Activated CD4-positive, alpha-beta T cell treated with anti-CD3 and anti-CD28 coated beads, Interleukin-2, amount 10 ng/mL, durations not matched to agents 24 days and 14 days (primary cell): ENCODE measurements at regions not wholly inside any gene's neighbourhood (a gene's known extent, or its start where the extent isn't known, plus 50 kb on each side); places are given as distances from the start of the nearest gene placed in this dataset.
A peak's percentile ranks its signal among the peaks of the same experiment; 100 is the strongest.

Source experiments
- DNase-seq: peaks from one replicate; pipeline ENCODE4 v3.0.0; 2022
- H3K27ac Mint-ChIP-seq: one replicate; pipeline ENCODE4 v1.8.0; 2022; ENCODE audit warnings: mild to moderate bottlenecking, mixed read lengths
- H3K27me3 Mint-ChIP-seq: one replicate; pipeline ENCODE4 v1.8.0; 2022; ENCODE audit warnings: mixed read lengths
- H3K36me3 Mint-ChIP-seq: one replicate; pipeline ENCODE4 v1.8.0; 2022; ENCODE audit warnings: low read depth, mild to moderate bottlenecking, mixed read lengths
- H3K4me1 Mint-ChIP-seq: one replicate; pipeline ENCODE4 v1.8.0; 2021; ENCODE audit warnings: mixed read lengths
- H3K4me3 Mint-ChIP-seq: one replicate; pipeline ENCODE4 v1.8.0; 2022; ENCODE audit warnings: mild to moderate bottlenecking, moderate library complexity, mixed read lengths
- H3K9me3 Mint-ChIP-seq: one replicate; pipeline ENCODE4 v1.8.0; 2021; ENCODE audit warnings: mixed read lengths
- intact Hi-C: fragments of 100-400 bp; cut with micrococcal nuclease; formaldehyde crosslinking; loops from one replicate; pipeline ENCODE4 v1.15.1; 2023

DNA sequence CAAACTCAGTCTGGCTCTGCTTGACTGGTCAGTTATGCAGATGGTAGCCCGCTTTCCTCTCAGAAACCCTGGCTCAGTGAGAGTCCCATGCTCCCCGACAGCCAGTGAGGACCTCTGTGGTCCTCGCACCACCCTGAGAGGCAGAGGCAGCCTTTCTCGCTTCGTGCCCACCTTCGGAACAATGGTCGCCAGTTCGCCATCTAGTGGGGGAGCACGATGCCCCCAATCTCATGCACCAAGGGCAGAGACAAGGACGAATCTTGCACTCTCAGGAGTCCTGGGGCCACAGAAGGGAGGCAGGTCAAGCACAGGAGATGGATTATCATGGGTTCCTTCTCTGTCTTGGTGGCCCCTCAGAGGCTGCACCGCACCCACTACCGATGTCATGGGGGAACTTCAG, 75.2 kb downstream of the RHCG start:
- no peaks in the 10 kb centered on the region for H3K9me3 Mint-ChIP-seq
- H3K4me1 Mint-ChIP-seq: peaks cover under 1% of the 10 kb centered on the region
- H3K36me3 Mint-ChIP-seq: no peaks in the 10 kb centered on the region
- H3K27me3 Mint-ChIP-seq: peaks cover 38% of the 10 kb centered on the region
- DNase-seq: no peak
- intact Hi-C loops: no loop called here
- no peak overlapping the region for H3K27ac Mint-ChIP-seq
- H3K4me3 Mint-ChIP-seq: no peak overlapping the region

DNA sequence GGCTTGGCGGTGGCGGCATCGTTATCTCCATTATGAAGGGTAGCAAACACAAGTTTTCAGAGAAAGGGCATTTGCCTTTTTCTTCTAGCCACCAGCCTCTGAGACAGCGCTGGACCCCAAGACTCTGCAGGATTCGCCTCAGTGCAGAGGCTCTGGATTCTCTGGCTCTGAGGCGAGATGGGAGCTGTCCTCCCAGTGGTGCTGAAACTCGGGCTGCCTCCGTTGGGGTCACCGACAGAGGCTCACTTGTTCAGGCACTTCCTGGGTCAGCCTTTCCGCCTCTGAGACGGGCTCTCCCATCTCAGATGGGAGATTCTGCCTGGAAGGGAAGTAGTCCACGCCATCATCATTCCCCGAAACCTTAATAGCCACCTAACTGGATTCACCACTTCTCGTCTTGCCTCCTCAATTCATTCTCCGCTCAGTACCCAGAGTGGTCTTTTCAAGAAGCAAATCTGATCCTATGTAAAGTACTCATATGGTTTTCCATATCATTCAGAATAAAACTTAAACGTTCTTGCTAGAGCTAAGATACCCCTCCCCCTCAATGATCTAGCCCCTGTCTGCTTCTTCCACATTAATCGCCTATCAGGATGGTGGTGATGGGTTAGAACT, 76.9 kb downstream of the RHCG start:
- Mint-ChIP-seq H3K27me3 (peaks cover 51% of the 10 kb centered on the region), H3K9me3 (no peaks in the 10 kb centered on the region), H3K4me3 (no peak overlapping the region), H3K27ac (no peak overlapping the region), H3K4me1 (peaks cover 3% of the 10 kb centered on the region), H3K36me3 (no peaks in the 10 kb centered on the region)
- peak; percentile 88 for DNase-seq
- intact Hi-C loops: no loop called here

DNA sequence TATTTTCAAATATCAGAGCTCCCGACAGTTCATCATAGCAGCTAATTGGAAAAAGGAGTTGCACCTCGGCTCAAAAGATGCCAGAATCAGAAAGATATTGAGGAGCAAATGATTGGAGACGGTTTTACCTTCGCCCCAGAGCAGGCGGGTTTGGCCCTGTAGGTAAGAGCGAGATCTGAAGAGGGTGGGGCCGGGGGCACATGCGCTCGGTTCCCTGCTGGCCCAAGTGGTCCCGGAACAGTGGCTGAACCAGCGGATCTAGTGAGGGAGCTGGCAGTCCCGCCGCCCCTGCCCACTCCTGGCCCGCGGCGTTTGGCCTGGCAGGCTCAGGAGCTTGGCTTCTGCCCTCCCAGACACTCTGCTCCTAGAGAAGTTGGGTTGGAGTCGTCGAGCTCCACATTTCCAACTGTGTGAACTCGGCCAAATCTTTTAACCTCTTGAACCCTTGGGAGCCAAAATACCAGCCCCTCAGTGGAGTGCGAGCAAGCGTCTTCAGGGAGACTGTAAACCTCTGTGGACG, 79.1 kb downstream of the RHCG start:
- peaks cover 4% of the 10 kb centered on the region for H3K4me1 Mint-ChIP-seq
- DNase-seq: no peak
- H3K4me3 Mint-ChIP-seq: no peak overlapping the region
- no peak overlapping the region for H3K27ac Mint-ChIP-seq
- no peaks in the 10 kb centered on the region for H3K36me3 Mint-ChIP-seq
- no peaks in the 10 kb centered on the region for H3K9me3 Mint-ChIP-seq
- intact Hi-C loops: no loop called here
- H3K27me3 Mint-ChIP-seq: peaks cover 64% of the 10 kb centered on the region

DNA sequence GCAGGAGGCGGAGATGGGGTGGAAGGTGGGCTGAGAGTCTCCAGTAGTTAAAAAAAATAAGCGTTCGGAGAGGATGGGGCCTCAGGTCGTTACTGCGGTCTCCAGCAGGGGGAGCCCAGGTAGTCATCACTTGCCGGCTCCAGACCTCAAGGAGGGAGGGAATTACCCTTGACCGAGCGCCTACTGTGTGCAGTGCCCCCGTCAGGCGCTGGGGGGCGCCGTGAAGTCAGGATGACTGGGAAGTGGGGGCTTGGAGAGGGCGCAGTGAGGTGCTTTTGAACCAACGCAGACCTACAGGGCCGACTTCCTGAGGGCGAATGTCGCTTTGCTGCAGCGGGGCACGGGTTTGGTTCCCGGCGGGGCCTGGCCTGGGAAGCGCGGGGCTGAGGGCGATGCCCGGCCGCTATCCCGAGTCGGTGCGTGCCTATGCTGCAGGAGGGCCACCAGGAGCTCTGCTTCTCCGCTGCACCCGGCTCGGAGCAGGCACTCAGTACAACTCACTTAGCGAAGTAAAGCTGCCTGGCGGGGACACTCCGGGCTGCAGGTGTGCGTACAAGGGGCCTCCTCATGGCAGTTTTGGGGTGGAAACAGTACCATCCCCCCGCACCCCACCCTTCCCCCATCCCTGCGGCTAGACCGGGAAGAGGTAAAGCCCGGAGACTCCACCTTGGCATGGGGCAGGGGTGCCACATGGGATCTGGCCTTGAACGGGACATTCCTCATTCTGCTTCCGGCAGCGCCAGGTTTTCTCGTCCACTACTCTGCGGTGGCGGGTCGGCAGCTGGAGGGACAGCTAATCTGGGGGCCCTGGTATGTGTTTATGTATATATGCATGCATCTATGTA, 79.8 kb downstream of the RHCG start:
- Mint-ChIP-seq H3K4me1 (peaks cover 7% of the 10 kb centered on the region), H3K27me3 (peaks cover 70% of the 10 kb centered on the region)
- intact Hi-C loops: loop anchor here (1.0 kb wide), 1 partner anchor 14 kb away; no protein-coding TSS in a partner anchor

DNA sequence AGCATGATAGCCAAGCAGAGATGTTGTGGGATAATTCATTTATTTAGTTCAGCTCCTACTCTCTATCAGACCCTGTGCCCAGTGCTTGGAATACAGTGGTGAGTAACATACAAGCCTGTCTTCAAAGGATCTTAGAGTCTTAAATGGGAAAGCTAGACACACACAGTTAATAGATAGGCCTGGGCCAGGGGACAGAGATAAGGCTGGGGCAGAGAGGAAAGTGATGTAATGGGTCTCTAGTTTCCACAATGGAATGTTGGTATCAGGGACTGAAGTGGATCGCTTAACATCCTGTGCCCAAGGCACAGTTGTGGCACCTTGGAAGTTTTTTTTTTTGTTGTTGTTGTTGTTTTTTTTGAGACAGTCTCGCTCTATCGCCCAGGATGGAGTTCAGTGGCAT, 79.9 kb upstream of the POLG start:
- H3K27me3 Mint-ChIP-seq: peaks cover 79% of the 10 kb centered on the region
- no peak overlapping the region for H3K27ac Mint-ChIP-seq
- H3K36me3 Mint-ChIP-seq: no peaks in the 10 kb centered on the region
- no peaks in the 10 kb centered on the region for H3K9me3 Mint-ChIP-seq
- H3K4me3 Mint-ChIP-seq: no peak overlapping the region
- H3K4me1 Mint-ChIP-seq: peaks cover 10% of the 10 kb centered on the region
- intact Hi-C loops: no loop called here
- no peak for DNase-seq

More for the DNA sequence above, 79.8 kb downstream of the RHCG start:
- peak; percentile 91 for DNase-seq
- no peaks in the 10 kb centered on the region for H3K36me3 Mint-ChIP-seq
- no peak overlapping the region for H3K4me3 Mint-ChIP-seq
- H3K9me3 Mint-ChIP-seq: no peaks in the 10 kb centered on the region
- peak overlapping the region; percentile 9 for H3K27ac Mint-ChIP-seq

DNA sequence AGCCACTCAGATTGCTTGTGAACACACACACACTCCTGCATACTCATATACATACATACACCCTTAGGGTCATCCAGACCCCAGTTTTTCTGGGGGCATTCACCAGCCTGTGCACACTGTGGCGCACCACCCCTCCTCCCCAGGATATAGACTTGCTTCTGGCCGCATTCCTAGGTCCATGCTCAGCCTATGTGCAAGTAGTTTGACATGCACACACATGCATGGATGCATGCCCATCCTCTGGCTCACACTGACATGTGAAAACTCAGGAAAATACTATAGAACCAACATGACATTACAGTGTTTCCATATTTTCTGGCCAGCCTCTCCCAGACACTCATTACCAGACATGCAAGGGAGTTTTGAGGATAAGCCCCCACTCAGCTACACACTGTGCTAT, 79.3 kb upstream of the POLG start:
- Mint-ChIP-seq H3K27me3 (peaks cover 85% of the 10 kb centered on the region), H3K4me3 (no peak overlapping the region), H3K27ac (no peak overlapping the region), H3K4me1 (peaks cover 15% of the 10 kb centered on the region), H3K9me3 (no peaks in the 10 kb centered on the region), H3K36me3 (peaks cover under 1% of the 10 kb centered on the region)
- intact Hi-C loops: no loop called here
- no peak for DNase-seq

DNA sequence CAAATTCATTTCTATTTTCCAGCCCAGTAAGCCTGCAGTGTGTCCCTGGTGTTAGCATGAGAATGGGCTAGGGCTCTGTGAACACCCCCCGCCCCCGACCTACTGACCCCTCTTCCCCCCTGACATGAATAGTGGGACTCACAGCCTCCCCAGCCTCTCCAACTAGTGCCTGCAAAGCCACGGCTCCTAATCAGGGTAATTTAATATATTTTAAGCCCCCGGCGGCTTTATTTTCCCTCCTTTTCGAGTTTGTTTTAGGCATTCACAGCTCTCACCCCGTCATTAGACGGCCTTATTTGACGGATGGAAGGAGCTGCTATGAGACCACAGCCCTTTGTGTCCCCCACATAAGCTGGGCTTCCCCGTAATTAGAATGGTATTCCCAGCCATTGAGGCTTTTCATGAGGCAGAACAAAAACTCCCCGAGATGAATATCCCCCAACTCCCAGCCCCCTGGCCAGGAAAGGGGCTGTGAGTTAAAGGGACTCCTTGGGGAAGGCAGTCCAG, 78.3 kb upstream of the POLG start:
- H3K27me3 Mint-ChIP-seq: peaks cover 88% of the 10 kb centered on the region
- peaks cover 2% of the 10 kb centered on the region for H3K36me3 Mint-ChIP-seq
- intact Hi-C loops: no loop called here
- H3K4me1 Mint-ChIP-seq: peaks cover 20% of the 10 kb centered on the region
- H3K27ac Mint-ChIP-seq: no peak overlapping the region
- no peak overlapping the region for H3K4me3 Mint-ChIP-seq
- H3K9me3 Mint-ChIP-seq: no peaks in the 10 kb centered on the region
- no peak for DNase-seq

DNA sequence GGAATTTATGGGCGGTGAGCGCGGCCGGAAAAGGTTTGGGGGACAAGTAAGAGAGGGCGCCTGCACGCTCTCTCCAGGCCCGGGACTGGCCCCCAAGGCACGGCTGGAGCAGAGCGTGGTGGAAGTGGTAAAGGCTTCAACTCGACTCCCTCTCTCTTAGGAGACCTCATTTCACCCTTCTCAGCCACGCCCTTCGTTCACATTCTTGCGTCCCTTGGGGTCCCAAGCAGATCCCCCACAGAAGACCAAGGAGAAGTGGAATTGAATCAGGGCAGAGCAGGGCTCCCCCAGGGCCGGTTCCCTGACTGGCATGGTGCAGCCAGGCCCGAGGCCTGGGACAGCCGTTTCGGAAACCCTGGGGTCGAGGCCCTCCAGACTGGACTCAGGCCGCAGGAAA, 75.4 kb upstream of the POLG start:
- Mint-ChIP-seq H3K36me3 (peaks cover 2% of the 10 kb centered on the region), H3K4me3 (peak overlapping the region; percentile 23), H3K4me1 (peaks cover 27% of the 10 kb centered on the region), H3K27ac (no peak overlapping the region), H3K9me3 (no peaks in the 10 kb centered on the region), H3K27me3 (peaks cover 93% of the 10 kb centered on the region)
- intact Hi-C loops: no loop called here
- no peak for DNase-seq

DNA sequence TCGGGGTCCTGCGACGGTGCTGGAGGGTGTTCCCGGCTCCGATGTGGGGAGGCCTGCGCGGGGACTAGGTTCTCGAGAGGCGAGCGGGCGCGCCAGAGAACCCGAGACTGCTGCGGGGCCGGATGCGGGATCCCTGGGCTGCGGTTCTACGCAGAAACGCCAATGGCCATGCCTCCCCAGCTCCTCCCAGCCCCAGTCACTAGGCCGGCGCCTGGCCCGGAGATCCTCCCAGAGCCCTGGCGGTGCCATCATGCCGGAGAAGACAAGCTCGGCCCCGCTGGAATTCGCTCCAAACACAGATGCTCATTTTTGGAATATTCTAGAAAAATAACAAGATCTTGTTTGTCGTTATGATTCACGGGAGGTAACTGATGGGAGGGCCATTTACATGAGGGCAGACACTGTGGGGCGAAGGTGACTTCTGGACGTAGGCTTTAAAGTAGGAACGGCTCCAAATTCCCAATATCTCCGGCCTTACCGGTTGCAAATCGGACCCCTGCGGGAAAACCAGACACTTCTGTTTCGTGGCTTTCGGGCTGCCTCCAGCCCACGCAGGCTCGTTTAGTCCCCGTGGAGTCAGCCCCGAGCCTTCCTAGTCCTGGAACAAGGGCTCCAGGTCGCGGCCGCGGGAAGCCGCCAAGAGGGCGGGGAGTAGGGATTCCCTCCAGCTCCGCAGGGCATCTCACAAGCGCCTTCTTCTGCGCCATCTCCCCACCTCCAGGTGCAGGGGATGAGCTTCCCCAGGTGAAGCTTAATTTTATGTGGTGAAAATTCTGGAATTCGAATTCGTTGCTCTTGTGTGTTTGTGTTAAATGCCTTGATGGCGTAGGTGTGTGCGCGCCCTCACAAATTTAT, 74.8 kb upstream of the POLG start:
- peak; percentile 72 for DNase-seq
- Mint-ChIP-seq H3K27me3 (peaks cover 94% of the 10 kb centered on the region), H3K4me3 (peak overlapping the region; percentile 87), H3K4me1 (peaks cover 27% of the 10 kb centered on the region), H3K27ac (peak overlapping the region; percentile 45), H3K9me3 (no peaks in the 10 kb centered on the region), H3K36me3 (peaks cover 2% of the 10 kb centered on the region)
- intact Hi-C loops: no loop called here

DNA sequence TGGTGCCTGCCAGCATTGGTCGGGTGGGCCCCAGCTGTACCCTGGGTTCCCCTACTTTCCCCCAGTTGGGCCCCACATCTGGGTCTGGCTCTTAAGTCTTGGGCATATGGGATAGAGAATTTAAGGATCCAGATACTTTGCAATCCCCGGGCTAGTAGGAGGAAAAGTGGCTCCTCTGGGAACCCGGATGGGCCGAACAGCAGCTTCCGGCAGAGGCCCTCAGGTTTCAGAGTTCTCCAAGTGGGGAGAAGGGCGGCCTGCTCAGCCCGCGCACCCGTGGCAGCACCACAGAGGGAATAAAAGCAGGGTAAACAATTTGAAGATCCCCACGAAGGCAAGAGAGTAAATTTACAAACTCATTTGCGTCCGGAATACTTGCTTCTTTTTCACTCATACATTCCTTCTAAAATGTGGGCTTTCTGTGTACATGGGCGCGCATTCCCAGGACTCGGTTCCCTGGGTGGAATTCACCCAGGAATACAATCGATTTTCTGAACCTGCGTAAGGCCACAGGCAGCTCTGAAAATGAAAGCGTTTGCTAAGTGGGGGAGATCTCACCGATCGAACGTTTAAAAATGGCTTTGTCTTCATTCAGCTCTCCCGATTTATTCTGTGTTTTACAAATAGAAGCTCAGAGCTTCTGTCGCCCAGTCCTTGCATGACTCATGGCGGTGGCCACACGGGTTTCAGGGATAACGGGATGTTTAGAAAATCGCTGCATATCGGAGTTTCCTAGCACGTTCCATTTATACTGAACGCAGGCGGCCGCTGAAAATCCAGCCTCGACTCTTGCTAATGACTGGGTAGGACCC, 74.0 kb upstream of the POLG start:
- DNase-seq: peak; percentile 66
- intact Hi-C loops: no loop called here
- peaks cover 27% of the 10 kb centered on the region for H3K4me1 Mint-ChIP-seq
- H3K9me3 Mint-ChIP-seq: no peaks in the 10 kb centered on the region
- peak overlapping the region; percentile 66 for H3K27ac Mint-ChIP-seq
- peak overlapping the region; percentile 87 for H3K4me3 Mint-ChIP-seq
- H3K36me3 Mint-ChIP-seq: peaks cover 2% of the 10 kb centered on the region
- H3K27me3 Mint-ChIP-seq: peaks cover 94% of the 10 kb centered on the region

DNA sequence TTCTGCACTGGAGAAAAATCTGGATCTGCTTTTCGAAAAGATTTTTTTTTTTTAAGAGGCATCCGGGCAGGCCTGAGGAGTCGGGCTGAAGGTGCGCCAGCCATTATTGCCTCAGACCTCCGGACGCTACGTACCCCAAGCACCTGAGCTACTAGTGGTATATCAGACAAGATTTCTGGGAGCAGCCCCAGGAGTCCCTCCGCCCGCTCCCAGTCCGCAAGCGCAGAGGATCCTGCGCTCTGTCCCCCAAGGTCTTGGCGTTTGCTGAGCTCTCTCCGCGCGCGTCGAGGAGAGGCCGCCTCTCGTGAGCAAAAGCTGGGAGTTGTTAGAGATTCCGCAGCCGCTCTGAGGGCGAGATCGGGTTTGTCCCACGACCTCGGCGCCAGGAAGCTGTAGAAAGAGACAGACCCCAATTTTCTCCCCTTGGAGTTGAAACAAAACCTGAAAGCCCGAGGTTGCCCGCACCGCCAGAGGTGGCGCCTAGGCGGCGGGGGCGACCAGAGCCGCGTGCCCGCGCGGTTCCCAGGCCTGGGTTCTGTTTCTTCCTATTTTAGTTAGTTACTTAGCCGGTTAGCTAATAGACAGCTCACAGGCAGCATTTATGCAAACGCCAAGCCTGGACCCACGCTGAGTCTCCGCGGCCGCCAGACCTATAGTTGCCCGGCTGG, 72.5 kb upstream of the POLG start:
- peak overlapping the region; percentile 45 for H3K27ac Mint-ChIP-seq
- intact Hi-C loops: loop anchor here (2.0 kb wide), 1 partner anchor 32 kb away; no protein-coding TSS in a partner anchor
- peak overlapping the region; percentile 62 for H3K4me3 Mint-ChIP-seq

DNA sequence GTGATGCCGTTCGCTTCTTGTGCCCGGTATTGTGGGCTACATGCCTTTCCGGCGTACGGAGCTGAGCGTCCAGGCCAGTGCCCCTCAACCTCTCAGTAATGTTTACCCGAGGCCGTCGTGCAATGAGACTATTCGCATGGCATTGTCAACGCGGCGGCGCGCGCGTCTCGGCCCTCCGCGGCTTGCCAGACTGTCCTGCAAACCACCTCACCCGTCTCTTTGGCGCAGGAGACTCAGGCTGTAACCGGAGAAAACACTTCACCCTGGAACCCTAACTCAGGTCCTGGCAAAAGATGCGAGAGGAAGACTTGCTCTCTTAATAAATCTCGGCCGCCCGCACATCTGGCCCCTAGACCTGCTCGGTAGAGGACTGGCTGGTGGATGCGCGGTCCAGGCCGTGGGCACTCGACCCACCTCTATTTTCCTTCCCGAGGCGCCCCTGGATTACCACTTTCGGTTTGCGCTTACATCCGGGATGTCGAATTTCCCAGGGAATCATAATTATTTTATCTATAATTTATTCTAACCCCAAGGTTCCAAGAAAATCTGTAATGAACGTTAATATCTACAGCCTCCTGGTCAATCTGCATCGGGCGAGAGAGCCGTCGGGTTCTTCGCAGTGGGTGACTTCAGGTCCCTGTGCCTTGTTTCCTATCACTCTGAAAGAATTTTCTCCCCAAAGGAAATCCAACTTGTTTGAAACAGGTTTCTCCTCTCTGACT, 71.8 kb upstream of the POLG start:
- peak overlapping the region; percentile 62 for H3K4me3 Mint-ChIP-seq
- H3K36me3 Mint-ChIP-seq: peaks cover 2% of the 10 kb centered on the region
- DNase-seq: no peak
- H3K27me3 Mint-ChIP-seq: peaks cover 92% of the 10 kb centered on the region
- peak overlapping the region; percentile 51 for H3K27ac Mint-ChIP-seq
- H3K9me3 Mint-ChIP-seq: no peaks in the 10 kb centered on the region
- intact Hi-C loops: loop anchor here (2.0 kb wide), 1 partner anchor 32 kb away; no protein-coding TSS in a partner anchor
- H3K4me1 Mint-ChIP-seq: peaks cover 32% of the 10 kb centered on the region

More for the DNA sequence above, 72.5 kb upstream of the POLG start:
- H3K4me1 Mint-ChIP-seq: peaks cover 30% of the 10 kb centered on the region
- peaks cover 91% of the 10 kb centered on the region for H3K27me3 Mint-ChIP-seq
- H3K36me3 Mint-ChIP-seq: peaks cover 2% of the 10 kb centered on the region
- peak; percentile 69 for DNase-seq
- no peaks in the 10 kb centered on the region for H3K9me3 Mint-ChIP-seq
